HG02981 (cell line): ENCODE measurements at regions not wholly inside any gene's neighbourhood (a gene's known extent, or its start where the extent isn't known, plus 50 kb on each side); places are given as distances from the start of the nearest gene placed in this dataset.
"Not testable (repeated sequence)": the region's sequence is repeated elsewhere in the genome, so short reads cannot be mapped to it uniquely, and the experiment has no call there.

Source experiments
- ATAC-seq: cut with Tn5 transposase; IDR thresholded peaks from one replicate; pipeline ENCODE4 v1.9.1; 2021; ENCODE audit warnings: mild to moderate bottlenecking, moderate library complexity; ENCODE audit not compliant: unreplicated experiment

GRCh38 chr1:166601650-166602278 is 237.5 kb upstream of the POGK start:
- no peak for ATAC-seq

- ATAC-seq = not testable (repeated sequence)
Measured at GRCh38 chr1:166602801-166603200, 236.5 kb upstream of the POGK start.

- no peak for ATAC-seq
Measured at GRCh38 chr1:166603296-166603695, 236.0 kb upstream of the POGK start.

- no peak for ATAC-seq
Measured at GRCh38 chr1:166605137-166605536, 234.1 kb upstream of the POGK start.

- no peak for ATAC-seq
Measured at GRCh38 chr1:166612886-166613285, 226.4 kb upstream of the POGK start.

- ATAC-seq = no peak
Measured at GRCh38 chr1:166616206-166616605, 223.1 kb upstream of the POGK start.

- ATAC-seq = no peak
Measured at GRCh38 chr1:166626711-166627110, 212.6 kb upstream of the POGK start.

- no peak for ATAC-seq
Measured at GRCh38 chr1:166627558-166627957, 211.7 kb upstream of the POGK start.

- ATAC-seq = no peak
Measured at GRCh38 chr1:166628259-166628658, 211.0 kb upstream of the POGK start.

- ATAC-seq = no peak
Measured at GRCh38 chr1:166629946-166630345, 209.3 kb upstream of the POGK start.

- ATAC-seq = no peak
Measured at GRCh38 chr1:166630369-166630768, 208.9 kb upstream of the POGK start.

GRCh38 chr1:166638137-166638536 is 201.1 kb upstream of the POGK start:
- no peak for ATAC-seq

- ATAC-seq = not testable (repeated sequence)
Measured at GRCh38 chr1:166657228-166657627, 182.0 kb upstream of the POGK start.

- ATAC-seq = not testable (repeated sequence)
Measured at GRCh38 chr1:166666790-166667189, 172.5 kb upstream of the POGK start.

GRCh38 chr1:166667600-166667999 is 171.7 kb upstream of the POGK start:
- ATAC-seq = not testable (repeated sequence)

GRCh38 chr1:166671627-166672026 is 167.6 kb upstream of the POGK start:
- ATAC-seq = no peak

- no peak for ATAC-seq
Measured at GRCh38 chr1:166673722-166674121, 165.6 kb upstream of the POGK start.

GRCh38 chr1:166675213-166675612 is 164.1 kb upstream of the POGK start:
- no peak for ATAC-seq

GRCh38 chr1:166676981-166677380 is 162.3 kb upstream of the POGK start:
- no peak for ATAC-seq

GRCh38 chr1:166679369-166679768 is 159.9 kb upstream of the POGK start:
- ATAC-seq = no peak

- no peak for ATAC-seq
Measured at GRCh38 chr1:166682588-166682987, 156.7 kb upstream of the POGK start.

GRCh38 chr1:166684669-166685068 is 154.6 kb upstream of the POGK start:
- ATAC-seq = not testable (repeated sequence)

- no peak for ATAC-seq
Measured at GRCh38 chr1:166685200-166685599, 154.1 kb upstream of the POGK start.
